Midbrain (tissue), 1 donor: ENCODE measurements at regions not wholly inside any gene's neighbourhood (a gene's known extent, or its start where the extent isn't known, plus 50 kb on each side); places are given as distances from the start of the nearest gene placed in this dataset.
A peak's percentile ranks its signal among the peaks of the same experiment; 100 is the strongest.
"Not testable (repeated sequence)": the region's sequence is repeated elsewhere in the genome, so short reads cannot be mapped to it uniquely, and the experiment has no call there.

Source experiments
- DNase-seq: peaks from one replicate; lab custom pipeline; 2025; lab: John Stamatoyannopoulos, UW

- DNase-seq, result not testable (repeated sequence)
These were observed 182.6 kb downstream of the NPIPA7 start for GRCh38 chr16:16561532-16561931.

- DNase-seq, result not testable (repeated sequence)
These were observed 185.0 kb downstream of the NPIPA7 start for GRCh38 chr16:16563962-16564361.

GRCh38 chr16:16565326-16565725 is 186.4 kb downstream of the NPIPA7 start:
- not testable (repeated sequence) for DNase-seq

GRCh38 chr16:16570055-16570454 is 191.1 kb downstream of the NPIPA7 start:
- not testable (repeated sequence) for DNase-seq

GRCh38 chr16:16570874-16571273 is 191.9 kb downstream of the NPIPA7 start:
- not testable (repeated sequence) for DNase-seq

GRCh38 chr16:16572130-16572774 is 193.3 kb downstream of the NPIPA7 start:
- DNase-seq, result not testable (repeated sequence)

GRCh38 chr16:16577062-16577461 is 198.1 kb downstream of the NPIPA7 start:
- DNase-seq, result not testable (repeated sequence)

GRCh38 chr16:16578701-16579100 is 199.8 kb downstream of the NPIPA7 start:
- no peak for DNase-seq

- not testable (repeated sequence) for DNase-seq
These were observed 204.0 kb downstream of the NPIPA7 start for GRCh38 chr16:16582916-16583315.

- DNase-seq, result not testable (repeated sequence)
These were observed 207.2 kb downstream of the NPIPA7 start for GRCh38 chr16:16586073-16586651.

- DNase-seq, result not testable (repeated sequence)
These were observed 208.0 kb downstream of the NPIPA7 start for GRCh38 chr16:16586969-16587368.

- not testable (repeated sequence) for DNase-seq
These were observed 209.5 kb downstream of the NPIPA7 start for GRCh38 chr16:16588436-16588835.

- DNase-seq, result not testable (repeated sequence)
These were observed 211.8 kb downstream of the NPIPA7 start for GRCh38 chr16:16590654-16591318.

GRCh38 chr16:16593156-16593863 is 214.4 kb downstream of the NPIPA7 start:
- peak; percentile 51 for DNase-seq

- DNase-seq, result not testable (repeated sequence)
These were observed 216.2 kb downstream of the NPIPA7 start for GRCh38 chr16:16595029-16595718.

GRCh38 chr16:16601239-16601638 is 222.3 kb downstream of the NPIPA7 start:
- not testable (repeated sequence) for DNase-seq

GRCh38 chr16:16607401-16608082 is 228.6 kb downstream of the NPIPA7 start:
- not testable (repeated sequence) for DNase-seq

GRCh38 chr16:16609627-16610026 is 230.7 kb downstream of the NPIPA7 start:
- DNase-seq, result not testable (repeated sequence)

- DNase-seq, result not testable (repeated sequence)
These were observed 231.5 kb downstream of the NPIPA7 start for GRCh38 chr16:16610389-16610967.

- not testable (repeated sequence) for DNase-seq
These were observed 234.3 kb downstream of the NPIPA7 start for GRCh38 chr16:16613212-16613611.

GRCh38 chr16:16614484-16614883 is 235.5 kb downstream of the NPIPA7 start:
- not testable (repeated sequence) for DNase-seq
